Liver (tissue), 3 donors: ENCODE measurements at regions not wholly inside any gene's neighbourhood (a gene's known extent, or its start where the extent isn't known, plus 50 kb on each side); places are given as distances from the start of the nearest gene placed in this dataset.

Experiments
- CTCF ChIP-seq: fragments of 150-350 bp; IDR thresholded peaks from 2 replicates; pipeline ENCODE4 v1.5.1; 2017; ENCODE audit warnings: improper control_type of control experiment, low read depth, low read length; ENCODE audit not compliant: missing input control
- EGR1 ChIP-seq, 2 donors: IDR thresholded peaks; 2 replicates each; pipeline ENCODE4 v1.6.1; 2016 to 2018; ENCODE audit warnings: antibody characterized with exemption in 2 of 2, low read depth in 2 of 2
- GABPA ChIP-seq, 2 donors: IDR thresholded peaks in 1 of 2; conservative IDR thresholded peaks in 1 of 2; 2 replicates each; pipeline ENCODE4 v1.6.1; 2016; ENCODE audit warnings: antibody characterized with exemption in 2 of 2, mild to moderate bottlenecking in 1 of 2, moderate library complexity in 1 of 2
- HNF4A ChIP-seq, 2 donors: conservative IDR thresholded peaks; 2 replicates each; pipeline ENCODE4 v1.6.1; 2016; ENCODE audit warnings: antibody characterized with exemption in 2 of 2, mild to moderate bottlenecking in 2 of 2
- JUND ChIP-seq, 2 donors: IDR thresholded peaks; 2 replicates each; pipeline ENCODE4 v1.6.1; 2016; ENCODE audit warnings: antibody characterized with exemption in 2 of 2
- RAD21 ChIP-seq, 2 donors: IDR thresholded peaks; 2 replicates each; pipeline ENCODE4 v1.6.1; 2016; ENCODE audit warnings: antibody characterized with exemption in 2 of 2, mild to moderate bottlenecking in 2 of 2
- SP1 ChIP-seq: IDR thresholded peaks from 2 replicates; pipeline ENCODE4 v1.6.1; 2018; ENCODE audit warnings: antibody characterized with exemption, mild to moderate bottlenecking
- donor health status: healthy.
- donor health status: healthy.

- no peak for TF ChIP-seq CTCF
- no peak for TF ChIP-seq SP1
- TF ChIP-seq RAD21 (IDR thresholded peaks at IDR 0.05): no peak
- TF ChIP-seq HNF4A (conservative IDR thresholded peaks at IDR 0.05): no peak
- no peak for TF ChIP-seq GABPA (IDR thresholded peaks at IDR 0.05 in 1 of 2, conservative IDR thresholded peaks at IDR 0.05 in 1 of 2)
- TF ChIP-seq EGR1 (IDR thresholded peaks at IDR 0.05; ENCODE audit: low read depth in 2 of 2): no peak
- no peak for TF ChIP-seq JUND (IDR thresholded peaks at IDR 0.05)
Observed at GRCh38 chr10:88198023-88198422, 334.6 kb downstream of the PTEN start.
